HAP-1 (cell line): ENCODE measurements at regions not wholly inside any gene's neighbourhood (a gene's known extent, or its start where the extent isn't known, plus 50 kb on each side); places are given as distances from the start of the nearest gene placed in this dataset.
"Not testable (repeated sequence)": the region's sequence is repeated elsewhere in the genome, so short reads cannot be mapped to it uniquely, and the experiment has no call there.

ENCODE experiments used
- DNase-seq, 2 experiments: peaks; one replicate each; pipeline ENCODE4 v3.0.0-alpha.2; 2016 to 2020; ENCODE audit warnings: low spot score in 2 of 2
- H3K27me3 ChIP-seq: fragments of 250-450 bp; sonication (Bioruptor Pico); 2 replicates; pipeline ENCODE4 v1.5.1; 2020; ENCODE audit warnings: low read depth, mild to moderate bottlenecking, moderate library complexity
- H3K36me3 ChIP-seq: fragments of 250-450 bp; sonication (Bioruptor Pico); replicated peaks from 2 replicates; pipeline ENCODE4 v1.5.1; 2020; ENCODE audit warnings: mild to moderate bottlenecking
- H3K4me1 ChIP-seq: fragments of 250-450 bp; sonication (Bioruptor Pico); 2 replicates; pipeline ENCODE4 v1.5.1; 2020; ENCODE audit warnings: mild to moderate bottlenecking
- H3K4me3 ChIP-seq: fragments of 250-450 bp; sonication (Bioruptor Pico); 2 replicates; pipeline ENCODE4 v1.5.1; 2020; ENCODE audit warnings: mild to moderate bottlenecking, moderate library complexity
- H3K9me3 ChIP-seq: fragments of 250-450 bp; sonication (Bioruptor Pico); 2 replicates; pipeline ENCODE4 v1.5.1; 2020; ENCODE audit warnings: mild to moderate bottlenecking, moderate library complexity
- in situ Hi-C: fragments of 300-500 bp; cut with MboI; formaldehyde crosslinking; loops from 3 replicates; pipeline ENCODE4 v1.14.3; 2020; ENCODE audit warnings: low sequenced_read_pairs, inconsistent platforms, mixed read lengths

DNA sequence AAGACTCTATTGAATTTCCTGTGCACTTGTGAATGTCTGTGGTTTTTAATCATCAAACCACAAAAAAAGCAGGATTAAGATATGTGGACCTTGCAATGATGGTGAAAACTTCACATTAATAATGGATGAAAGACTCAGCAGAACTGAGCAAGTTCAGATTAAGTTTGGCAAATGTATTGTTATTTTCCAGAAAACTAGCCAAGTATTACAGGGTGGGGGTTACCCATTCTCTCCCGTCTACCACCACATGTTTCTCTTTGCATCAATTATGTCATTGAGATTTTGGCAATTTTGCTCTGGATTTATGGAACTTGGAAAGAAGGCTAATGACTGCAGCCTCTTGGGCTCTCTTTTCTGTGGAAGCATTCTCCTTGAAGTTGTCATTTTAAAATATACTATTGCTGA is 577.1 kb downstream of the ANKRD50 start:
- no peaks in the 10 kb centered on the region for H3K27me3 ChIP-seq
- no peaks in the 10 kb centered on the region for H3K9me3 ChIP-seq
- H3K4me3 ChIP-seq = no peak overlapping the region
- no peaks in the 10 kb centered on the region for H3K4me1 ChIP-seq
- H3K36me3 ChIP-seq = no peaks in the 10 kb centered on the region
- in situ Hi-C loops = no loop called here
- DNase-seq = peak in 1 of 2 experiments; percentile 15

GRCh38 chr4:124139044-124139443 is 573.5 kb downstream of the ANKRD50 start:
- DNase-seq = no peak
- no peak overlapping the region for H3K4me3 ChIP-seq
- in situ Hi-C loops = no loop called here
- no peaks in the 10 kb centered on the region for H3K27me3 ChIP-seq
- no peaks in the 10 kb centered on the region for H3K36me3 ChIP-seq
- H3K9me3 ChIP-seq = no peaks in the 10 kb centered on the region
- H3K4me1 ChIP-seq = no peaks in the 10 kb centered on the region

GRCh38 chr4:124143632-124144031 is 568.9 kb downstream of the ANKRD50 start:
- Histone ChIP-seq H3K36me3 (no peaks in the 10 kb centered on the region), H3K4me1 (no peaks in the 10 kb centered on the region), H3K9me3 (no peaks in the 10 kb centered on the region), H3K27me3 (no peaks in the 10 kb centered on the region), H3K4me3 (no peak overlapping the region)
- in situ Hi-C loops = no loop called here
- DNase-seq = no peak

DNA sequence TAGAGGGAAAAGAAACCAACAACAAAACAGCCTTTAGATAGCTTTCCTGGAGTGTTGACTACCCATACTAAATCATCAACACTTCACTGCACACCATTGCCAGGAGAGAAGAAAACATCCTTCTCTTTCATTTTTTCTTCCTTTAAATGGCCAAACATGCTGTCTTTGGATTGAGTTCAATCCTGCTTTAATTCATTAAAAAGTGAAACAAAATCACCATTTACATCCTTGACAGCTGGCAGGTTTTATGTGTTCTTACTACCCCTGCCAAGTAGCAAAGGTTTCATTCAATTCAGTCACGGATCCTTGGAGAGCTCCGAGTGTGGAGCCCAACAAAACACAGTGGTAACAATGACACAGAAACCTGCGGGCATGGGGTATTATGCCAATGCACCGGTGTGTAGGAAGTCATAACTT is 568.3 kb downstream of the ANKRD50 start:
- in situ Hi-C loops = no loop called here
- DNase-seq = no peak
- H3K9me3 ChIP-seq = no peaks in the 10 kb centered on the region

DNA sequence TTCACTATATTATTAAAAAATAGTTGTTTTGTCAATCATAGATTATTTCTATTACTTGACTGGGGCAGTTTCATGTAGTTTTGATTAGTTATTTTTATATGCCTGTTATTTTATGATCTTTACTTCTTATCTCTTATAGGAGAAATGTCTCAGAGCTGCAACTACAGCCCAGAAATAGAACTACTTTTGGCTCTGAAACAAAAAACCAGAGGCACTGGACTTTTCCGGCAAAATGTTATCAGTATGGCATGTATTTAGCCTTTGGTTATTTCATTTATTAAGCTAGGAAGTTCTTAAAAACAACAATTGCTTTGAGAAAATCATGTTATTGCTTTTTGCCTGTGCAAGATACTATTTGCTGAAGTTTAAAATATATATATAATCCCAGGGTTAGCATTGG is 566.5 kb downstream of the ANKRD50 start:
- Histone ChIP-seq H3K27me3 (no peaks in the 10 kb centered on the region), H3K9me3 (no peaks in the 10 kb centered on the region)
- in situ Hi-C loops = no loop called here

More for the DNA sequence above, 568.3 kb downstream of the ANKRD50 start:
- H3K27me3 ChIP-seq = no peaks in the 10 kb centered on the region
- H3K4me3 ChIP-seq = no peak overlapping the region
- H3K36me3 ChIP-seq = no peaks in the 10 kb centered on the region
- H3K4me1 ChIP-seq = no peaks in the 10 kb centered on the region

GRCh38 chr4:124151031-124151430 is 561.5 kb downstream of the ANKRD50 start:
- no peak overlapping the region for H3K4me3 ChIP-seq
- H3K27me3 ChIP-seq = no peaks in the 10 kb centered on the region
- no peaks in the 10 kb centered on the region for H3K4me1 ChIP-seq
- H3K36me3 ChIP-seq = no peaks in the 10 kb centered on the region
- no peak for DNase-seq
- in situ Hi-C loops = no loop called here
- no peaks in the 10 kb centered on the region for H3K9me3 ChIP-seq

More for the DNA sequence above, 566.5 kb downstream of the ANKRD50 start:
- Histone ChIP-seq H3K4me3 (no peak overlapping the region), H3K4me1 (no peaks in the 10 kb centered on the region), H3K36me3 (no peaks in the 10 kb centered on the region)
- DNase-seq = no peak

DNA sequence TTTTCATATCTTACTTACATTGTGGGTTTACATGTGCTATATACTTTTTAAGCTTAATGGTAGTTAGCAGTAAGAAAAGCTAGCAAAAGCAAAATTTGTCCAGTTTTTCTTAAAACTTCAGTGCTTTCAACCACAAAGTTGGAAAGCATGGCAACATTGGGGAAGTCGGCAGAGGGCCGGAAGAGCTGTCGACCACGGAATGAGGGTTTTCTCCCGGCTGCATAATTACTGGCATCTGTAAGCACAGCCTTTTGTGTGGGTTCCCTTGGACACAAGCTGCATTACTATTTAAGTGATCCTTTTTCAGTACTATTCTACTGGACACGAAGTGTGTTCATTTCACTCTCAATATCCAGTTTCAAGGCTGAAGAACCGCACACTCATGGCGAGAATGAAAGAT is 560.4 kb downstream of the ANKRD50 start:
- DNase-seq = no peak

GRCh38 chr4:124155239-124155638 is 557.3 kb downstream of the ANKRD50 start:
- no peak for DNase-seq
- H3K9me3 ChIP-seq = no peaks in the 10 kb centered on the region
- H3K36me3 ChIP-seq = no peaks in the 10 kb centered on the region
- H3K27me3 ChIP-seq = no peaks in the 10 kb centered on the region
- H3K4me3 ChIP-seq = no peak overlapping the region
- in situ Hi-C loops = no loop called here
- H3K4me1 ChIP-seq = no peaks in the 10 kb centered on the region

More for the DNA sequence above, 560.4 kb downstream of the ANKRD50 start:
- in situ Hi-C loops = no loop called here
- Histone ChIP-seq H3K9me3 (no peaks in the 10 kb centered on the region), H3K36me3 (no peaks in the 10 kb centered on the region), H3K27me3 (no peaks in the 10 kb centered on the region), H3K4me3 (no peak overlapping the region), H3K4me1 (no peaks in the 10 kb centered on the region)

GRCh38 chr4:124157396-124158083 is 555.0 kb downstream of the ANKRD50 start:
- Histone ChIP-seq H3K4me1 (no peaks in the 10 kb centered on the region), H3K4me3 (no peak overlapping the region), H3K36me3 (no peaks in the 10 kb centered on the region), H3K27me3 (no peaks in the 10 kb centered on the region), H3K9me3 (no peaks in the 10 kb centered on the region)
- in situ Hi-C loops = no loop called here
- no peak for DNase-seq

GRCh38 chr4:124163401-124163800 is 549.1 kb downstream of the ANKRD50 start:
- H3K4me1 ChIP-seq = no peaks in the 10 kb centered on the region
- DNase-seq = no peak
- H3K4me3 ChIP-seq = no peak overlapping the region
- H3K36me3 ChIP-seq = no peaks in the 10 kb centered on the region
- in situ Hi-C loops = no loop called here
- H3K9me3 ChIP-seq = no peaks in the 10 kb centered on the region
- no peaks in the 10 kb centered on the region for H3K27me3 ChIP-seq

GRCh38 chr4:124167602-124168001 is 544.9 kb downstream of the ANKRD50 start:
- Histone ChIP-seq H3K27me3 (no peaks in the 10 kb centered on the region), H3K4me1 (no peaks in the 10 kb centered on the region), H3K4me3 (no peak overlapping the region), H3K9me3 (peaks cover 3% of the 10 kb centered on the region; the same call in 1 of the 2 replicates), H3K36me3 (no peaks in the 10 kb centered on the region)
- DNase-seq = no peak
- in situ Hi-C loops = no loop called here

DNA sequence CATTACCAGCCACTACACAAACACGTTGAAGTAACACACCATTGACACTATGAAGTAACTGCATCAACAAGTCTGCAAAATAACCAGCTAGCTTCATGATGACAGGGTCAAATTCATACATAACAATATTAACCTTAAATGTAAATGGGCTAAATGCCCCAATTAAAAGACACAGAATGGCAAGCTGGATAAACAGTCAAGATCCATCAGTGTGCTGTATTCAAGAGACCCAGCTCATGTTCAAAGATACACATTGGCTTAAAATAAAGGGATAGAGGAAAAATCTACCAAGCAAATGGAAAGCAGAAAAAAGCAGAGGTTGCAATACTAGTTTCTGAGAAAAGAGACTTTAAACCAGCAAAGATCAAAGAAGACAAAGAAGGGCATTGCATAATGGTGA is 543.0 kb downstream of the ANKRD50 start:
- H3K4me1 ChIP-seq, H3K4me3 ChIP-seq, H3K27me3 ChIP-seq, H3K9me3 ChIP-seq, DNase-seq, H3K36me3 ChIP-seq, in situ Hi-C loops: not testable (repeated sequence)

DNA sequence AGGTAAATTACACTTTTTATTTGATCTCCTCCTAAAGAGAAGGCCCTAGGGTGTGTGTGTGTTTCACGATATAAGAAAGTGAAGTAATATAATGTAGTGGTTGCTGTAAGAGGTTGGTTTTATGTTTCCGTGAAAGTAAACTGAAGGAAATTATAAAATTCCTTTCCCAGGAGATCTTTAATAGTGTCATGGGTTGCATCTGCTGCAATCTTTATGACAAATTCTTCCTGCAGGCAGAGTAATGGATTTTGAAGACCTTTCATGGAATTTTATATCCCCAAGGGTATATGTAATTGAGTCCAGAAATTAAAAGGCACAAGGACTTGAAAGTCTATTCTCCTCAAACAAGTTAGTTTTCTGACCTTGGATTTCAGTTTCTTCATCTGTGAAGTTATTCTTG is 538.6 kb downstream of the ANKRD50 start:
- in situ Hi-C loops = no loop called here
- no peak for DNase-seq
- peaks cover 5% of the 10 kb centered on the region; the same call in 1 of the 2 replicates for H3K4me1 ChIP-seq

GRCh38 chr4:124177647-124178425 is 534.7 kb downstream of the ANKRD50 start:
- Histone ChIP-seq H3K36me3 (no peaks in the 10 kb centered on the region; the same call in 1 of the 2 replicates), H3K27me3 (no peaks in the 10 kb centered on the region), H3K9me3 (peaks cover 5% of the 10 kb centered on the region; the same call in 1 of the 2 replicates), H3K4me3 (no peak overlapping the region), H3K4me1 (peaks cover 13% of the 10 kb centered on the region)
- DNase-seq = peak in 1 of 2 experiments; percentile 28
- in situ Hi-C loops = no loop called here

More for the DNA sequence above, 538.6 kb downstream of the ANKRD50 start:
- Histone ChIP-seq H3K4me3 (no peak overlapping the region), H3K36me3 (no peaks in the 10 kb centered on the region; the same call in 1 of the 2 replicates), H3K9me3 (peaks cover 3% of the 10 kb centered on the region; the same call in 1 of the 2 replicates), H3K27me3 (no peaks in the 10 kb centered on the region)
